ENCODE measurements at regions not wholly inside any gene's neighbourhood (a gene's known extent, or its start where the extent isn't known, plus 50 kb on each side); places are given as distances from the start of the nearest gene placed in this dataset.
"Not testable (repeated sequence)": the region's sequence is repeated elsewhere in the genome, so short reads cannot be mapped to it uniquely, and the experiment has no call there.

GRCh38 chr20:12554426-12554825 lies 454.3 kb upstream of the SPTLC3 start:
- no peaks in the 10 kb centered on the region for H3K4me1 ChIP-seq
- TF ChIP-seq CTCF (IDR thresholded peaks at IDR 0.05), result no peak
- H3K36me3 ChIP-seq, result no peaks in the 10 kb centered on the region
- intact Hi-C loops (cut with DNase I), result no loop called here
- no peaks in the 10 kb centered on the region for H3K9me3 ChIP-seq
- H3K4me3 ChIP-seq, result no peak overlapping the region
- no peaks in the 10 kb centered on the region for H3K27me3 ChIP-seq
- H3K27ac ChIP-seq, result no peak overlapping the region
- no peak for DNase-seq (ENCODE audit: low spot score in 2 of 2)

GRCh38 chr20:12555369-12555768 lies 453.4 kb upstream of the SPTLC3 start:
- TF ChIP-seq CTCF (IDR thresholded peaks at IDR 0.05), result no peak
- intact Hi-C loops (cut with DNase I), result no loop called here
- no peak for DNase-seq (ENCODE audit: low spot score in 2 of 2)
- no peaks in the 10 kb centered on the region for H3K36me3 ChIP-seq
- no peaks in the 10 kb centered on the region for H3K4me1 ChIP-seq
- no peak overlapping the region for H3K27ac ChIP-seq
- no peaks in the 10 kb centered on the region for H3K9me3 ChIP-seq
- H3K4me3 ChIP-seq, result no peak overlapping the region
- H3K27me3 ChIP-seq, result no peaks in the 10 kb centered on the region

- H3K4me3 ChIP-seq; DNase-seq (ENCODE audit: low spot score in 2 of 2); H3K27ac ChIP-seq; intact Hi-C loops (cut with DNase I); H3K27me3 ChIP-seq; H3K36me3 ChIP-seq; H3K4me1 ChIP-seq; H3K9me3 ChIP-seq: not testable (repeated sequence)
Measured at GRCh38 chr20:12555849-12556248, 452.9 kb upstream of the SPTLC3 start.

GRCh38 chr20:12557224-12557623 lies 451.5 kb upstream of the SPTLC3 start:
- intact Hi-C loops (cut with DNase I), result no loop called here
- no peak for TF ChIP-seq CTCF (IDR thresholded peaks at IDR 0.05)
- no peak for DNase-seq (ENCODE audit: low spot score in 2 of 2)
- H3K36me3 ChIP-seq, result no peaks in the 10 kb centered on the region
- H3K27me3 ChIP-seq, result no peaks in the 10 kb centered on the region
- no peak overlapping the region for H3K27ac ChIP-seq
- H3K4me3 ChIP-seq, result no peak overlapping the region
- no peaks in the 10 kb centered on the region for H3K9me3 ChIP-seq
- H3K4me1 ChIP-seq, result no peaks in the 10 kb centered on the region

GRCh38 chr20:12564979-12565378 lies 443.8 kb upstream of the SPTLC3 start:
- H3K36me3 ChIP-seq, result no peaks in the 10 kb centered on the region
- H3K4me1 ChIP-seq, result no peaks in the 10 kb centered on the region
- DNase-seq (ENCODE audit: low spot score in 2 of 2), result no peak
- TF ChIP-seq CTCF (IDR thresholded peaks at IDR 0.05), result no peak
- H3K27me3 ChIP-seq, result no peaks in the 10 kb centered on the region
- intact Hi-C loops (cut with DNase I), result no loop called here
- H3K27ac ChIP-seq, result no peak overlapping the region
- H3K4me3 ChIP-seq, result no peak overlapping the region
- H3K9me3 ChIP-seq, result no peaks in the 10 kb centered on the region

- TF ChIP-seq CTCF (IDR thresholded peaks at IDR 0.05), result no peak
- intact Hi-C loops (cut with DNase I), result no loop called here
Measured at GRCh38 chr20:12566596-12566995, 442.2 kb upstream of the SPTLC3 start.

More at GRCh38 chr20:12566596-12566995, 442.2 kb upstream of the SPTLC3 start:
- Histone ChIP-seq H3K4me3 (no peak overlapping the region), H3K36me3 (no peaks in the 10 kb centered on the region), H3K4me1 (no peaks in the 10 kb centered on the region), H3K27ac (no peak overlapping the region), H3K27me3 (no peaks in the 10 kb centered on the region), H3K9me3 (no peaks in the 10 kb centered on the region)
- DNase-seq (ENCODE audit: low spot score in 2 of 2), result no peak
